GM18519 (cell line): ENCODE measurements at regions not wholly inside any gene's neighbourhood (a gene's known extent, or its start where the extent isn't known, plus 50 kb on each side); places are given as distances from the start of the nearest gene placed in this dataset.
"Not testable (repeated sequence)": the region's sequence is repeated elsewhere in the genome, so short reads cannot be mapped to it uniquely, and the experiment has no call there.

ENCODE experiments used
- ATAC-seq: cut with Tn5 transposase; IDR thresholded peaks from one replicate; pipeline ENCODE4 v1.9.1; 2021; ENCODE audit warnings: mild to moderate bottlenecking, moderate library complexity; ENCODE audit not compliant: unreplicated experiment, low FRiP score

- ATAC-seq: no peak
Measured at GRCh38 chr5:60448600-60448999, 251.4 kb downstream of the DEPDC1B start.

- ATAC-seq: no peak
Measured at GRCh38 chr5:60447488-60447920, 252.5 kb downstream of the DEPDC1B start.

GRCh38 chr5:60446917-60447316 lies 253.0 kb downstream of the DEPDC1B start:
- no peak for ATAC-seq

- no peak for ATAC-seq
Measured at GRCh38 chr5:60445921-60446320, 254.0 kb downstream of the DEPDC1B start.

- ATAC-seq: no peak
Measured at GRCh38 chr5:60445427-60445826, 254.5 kb downstream of the DEPDC1B start.

GRCh38 chr5:60444661-60445360 lies 255.2 kb downstream of the DEPDC1B start:
- no peak for ATAC-seq

- no peak for ATAC-seq
Measured at GRCh38 chr5:60439552-60439951, 260.4 kb downstream of the DEPDC1B start.

- no peak for ATAC-seq
Measured at GRCh38 chr5:60437308-60437707, 262.7 kb downstream of the DEPDC1B start.

- peak; percentile 81 for ATAC-seq
Measured at GRCh38 chr5:60436518-60436917, 263.4 kb downstream of the DEPDC1B start.

- no peak for ATAC-seq
Measured at GRCh38 chr5:60435808-60436207, 264.2 kb downstream of the DEPDC1B start.

- not testable (repeated sequence) for ATAC-seq
Measured at GRCh38 chr5:60426189-60426588, 273.8 kb downstream of the DEPDC1B start.

- ATAC-seq: not testable (repeated sequence)
Measured at GRCh38 chr5:60420773-60421172, 279.2 kb downstream of the DEPDC1B start.

- no peak for ATAC-seq
Measured at GRCh38 chr5:60417500-60418181, 282.3 kb downstream of the DEPDC1B start.

GRCh38 chr5:60415443-60415842 lies 284.5 kb downstream of the DEPDC1B start:
- no peak for ATAC-seq

- no peak for ATAC-seq
Measured at GRCh38 chr5:60410427-60410826, 289.5 kb downstream of the DEPDC1B start.

GRCh38 chr5:60404171-60404570 lies 295.8 kb downstream of the DEPDC1B start:
- ATAC-seq: no peak

- no peak for ATAC-seq
Measured at GRCh38 chr5:60403343-60404006, 296.5 kb downstream of the DEPDC1B start.

GRCh38 chr5:60402161-60402785 lies 297.7 kb downstream of the DEPDC1B start:
- ATAC-seq: no peak

GRCh38 chr5:60401526-60401925 lies 298.4 kb downstream of the DEPDC1B start:
- ATAC-seq: no peak

- ATAC-seq: no peak
Measured at GRCh38 chr5:60399507-60399906, 300.5 kb downstream of the DEPDC1B start.

GRCh38 chr5:60395712-60396329 lies 304.1 kb downstream of the DEPDC1B start:
- ATAC-seq: no peak
